Choroid plexus epithelial cell (primary cell): ENCODE measurements at regions not wholly inside any gene's neighbourhood (a gene's known extent, or its start where the extent isn't known, plus 50 kb on each side); places are given as distances from the start of the nearest gene placed in this dataset.

ENCODE experiments used
- DNase-seq: peaks from one replicate; pipeline ENCODE4 v3.0.0-alpha.2; 2010; ENCODE audit warnings: low read depth
- H3K4me3 ChIP-seq: 2 replicates; pipeline ENCODE4 v1.5.1; 2011; ENCODE audit warnings: low read depth, mild to moderate bottlenecking, control low read depth, low read length, moderate library complexity
- TF ChIP-seq, protein P1 (sequence below): conservative IDR thresholded peaks from 2 replicates; pipeline ENCODE4 v1.5.1; 2011; ENCODE audit warnings: low read depth, mild to moderate bottlenecking, control low read depth, inconsistent platforms, low read length, moderate library complexity

DNA sequence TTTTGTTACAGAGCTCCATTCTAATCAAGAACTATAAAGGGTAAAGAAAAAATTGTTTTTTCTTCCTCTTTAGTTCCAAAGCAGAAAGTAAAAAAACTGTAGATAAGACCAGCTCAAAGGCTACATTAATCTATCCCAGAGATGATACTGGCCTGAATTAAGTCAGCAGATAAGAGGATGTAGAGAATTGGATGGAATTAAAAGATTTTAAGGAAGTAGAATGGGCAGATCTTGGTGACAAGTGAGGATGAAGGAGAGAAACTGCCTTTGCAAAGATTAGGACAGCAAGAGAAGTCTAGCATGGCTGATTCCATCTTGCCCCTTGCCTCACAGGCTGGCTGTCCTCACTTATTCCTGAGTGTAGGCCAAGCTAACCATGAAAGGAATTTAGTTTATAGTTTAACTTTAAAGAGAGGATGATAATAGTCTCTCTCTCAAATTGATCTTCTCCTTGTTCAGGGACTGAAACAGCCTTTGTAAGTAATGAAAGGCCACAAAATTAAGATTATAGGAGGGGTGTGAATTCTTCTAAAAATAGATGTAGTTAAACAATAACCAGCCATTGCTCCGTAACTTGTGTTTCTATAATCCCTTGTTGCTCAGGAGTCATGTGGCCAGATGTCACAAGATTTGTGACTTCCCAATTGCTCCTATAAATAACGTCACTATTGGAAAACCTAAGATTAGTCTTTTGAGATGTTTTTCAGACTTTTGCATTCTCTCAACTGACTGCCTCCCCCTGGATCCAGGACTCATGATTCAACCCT lies 265.0 kb upstream of the USP24 start:
- no peak for DNase-seq
- H3K4me3 ChIP-seq = no peak overlapping the region
- TF ChIP-seq, protein P1, sequence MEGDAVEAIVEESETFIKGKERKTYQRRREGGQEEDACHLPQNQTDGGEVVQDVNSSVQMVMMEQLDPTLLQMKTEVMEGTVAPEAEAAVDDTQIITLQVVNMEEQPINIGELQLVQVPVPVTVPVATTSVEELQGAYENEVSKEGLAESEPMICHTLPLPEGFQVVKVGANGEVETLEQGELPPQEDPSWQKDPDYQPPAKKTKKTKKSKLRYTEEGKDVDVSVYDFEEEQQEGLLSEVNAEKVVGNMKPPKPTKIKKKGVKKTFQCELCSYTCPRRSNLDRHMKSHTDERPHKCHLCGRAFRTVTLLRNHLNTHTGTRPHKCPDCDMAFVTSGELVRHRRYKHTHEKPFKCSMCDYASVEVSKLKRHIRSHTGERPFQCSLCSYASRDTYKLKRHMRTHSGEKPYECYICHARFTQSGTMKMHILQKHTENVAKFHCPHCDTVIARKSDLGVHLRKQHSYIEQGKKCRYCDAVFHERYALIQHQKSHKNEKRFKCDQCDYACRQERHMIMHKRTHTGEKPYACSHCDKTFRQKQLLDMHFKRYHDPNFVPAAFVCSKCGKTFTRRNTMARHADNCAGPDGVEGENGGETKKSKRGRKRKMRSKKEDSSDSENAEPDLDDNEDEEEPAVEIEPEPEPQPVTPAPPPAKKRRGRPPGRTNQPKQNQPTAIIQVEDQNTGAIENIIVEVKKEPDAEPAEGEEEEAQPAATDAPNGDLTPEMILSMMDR = no peak

DNA sequence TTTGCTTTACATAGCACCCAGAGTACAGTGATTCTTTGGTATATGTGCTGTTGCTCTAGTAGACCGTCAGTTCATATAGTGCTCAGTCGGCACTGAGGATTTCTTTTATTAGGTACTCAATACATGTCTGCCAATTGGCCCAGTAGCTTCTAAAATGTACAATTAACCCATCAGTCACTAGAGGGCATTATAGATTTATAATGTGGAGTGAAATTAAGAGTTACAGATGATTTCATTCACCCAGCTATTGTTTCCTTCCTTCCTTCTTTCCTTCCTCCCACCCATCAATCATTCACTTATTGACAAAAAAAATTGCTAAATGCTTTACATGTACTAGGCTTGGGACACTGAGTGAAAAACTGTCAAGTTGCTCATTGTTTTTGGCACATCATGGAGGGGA lies 263.6 kb upstream of the USP24 start:
- DNase-seq = peak; percentile 64
- no peak overlapping the region for H3K4me3 ChIP-seq
- TF ChIP-seq, protein P1 = peak; percentile 44

DNA sequence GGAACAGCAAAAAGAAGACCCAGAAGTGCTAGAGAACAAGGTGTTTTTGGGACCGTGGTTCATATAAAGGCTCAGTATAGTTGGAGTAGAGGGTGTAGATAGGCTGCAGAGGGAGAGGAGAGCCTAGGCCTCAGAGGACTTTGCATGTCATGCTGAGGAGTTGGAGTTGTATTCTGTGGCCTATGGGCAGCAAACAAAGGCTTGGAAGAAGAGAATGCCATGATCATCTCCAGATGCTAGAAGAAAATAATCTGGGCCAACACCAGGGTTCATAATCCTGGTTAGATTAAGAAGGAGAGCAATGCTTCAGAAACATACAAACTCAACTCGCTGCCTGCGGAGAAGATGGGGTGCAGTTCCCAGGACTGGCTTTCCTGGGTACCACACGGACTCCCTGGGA lies 262.8 kb upstream of the USP24 start:
- no peak overlapping the region for H3K4me3 ChIP-seq
- TF ChIP-seq, protein P1 = no peak
- DNase-seq = no peak

DNA sequence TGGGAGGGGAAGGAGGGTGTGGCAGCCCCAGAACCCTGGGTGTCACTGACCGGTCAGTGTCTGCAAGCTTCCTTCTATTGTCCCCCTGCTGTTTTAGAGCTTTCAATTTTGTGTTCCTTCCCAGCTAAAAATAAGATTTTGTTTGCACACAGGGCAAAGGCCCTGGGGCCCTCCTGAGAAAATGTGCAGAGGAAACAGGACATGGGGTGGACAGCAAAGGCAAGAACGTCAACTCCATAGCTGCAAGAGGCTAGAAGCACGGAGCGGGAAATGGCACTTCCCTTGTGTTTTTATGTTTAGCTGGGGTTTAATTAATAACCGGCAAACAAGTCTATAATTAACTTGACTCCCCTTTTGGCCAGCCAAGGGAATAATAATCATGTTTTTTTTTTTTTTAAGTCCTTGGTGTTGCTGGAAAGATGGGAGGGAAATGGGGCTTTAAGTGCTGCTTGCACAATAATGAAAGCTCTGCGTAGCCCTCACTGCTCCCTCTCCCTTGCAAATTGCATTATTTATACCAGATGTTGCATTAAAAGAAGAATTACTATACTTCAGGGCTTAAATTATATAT lies 261.4 kb upstream of the USP24 start:
- H3K4me3 ChIP-seq = no peak overlapping the region
- TF ChIP-seq, protein P1 = no peak
- peak; percentile 13 for DNase-seq

DNA sequence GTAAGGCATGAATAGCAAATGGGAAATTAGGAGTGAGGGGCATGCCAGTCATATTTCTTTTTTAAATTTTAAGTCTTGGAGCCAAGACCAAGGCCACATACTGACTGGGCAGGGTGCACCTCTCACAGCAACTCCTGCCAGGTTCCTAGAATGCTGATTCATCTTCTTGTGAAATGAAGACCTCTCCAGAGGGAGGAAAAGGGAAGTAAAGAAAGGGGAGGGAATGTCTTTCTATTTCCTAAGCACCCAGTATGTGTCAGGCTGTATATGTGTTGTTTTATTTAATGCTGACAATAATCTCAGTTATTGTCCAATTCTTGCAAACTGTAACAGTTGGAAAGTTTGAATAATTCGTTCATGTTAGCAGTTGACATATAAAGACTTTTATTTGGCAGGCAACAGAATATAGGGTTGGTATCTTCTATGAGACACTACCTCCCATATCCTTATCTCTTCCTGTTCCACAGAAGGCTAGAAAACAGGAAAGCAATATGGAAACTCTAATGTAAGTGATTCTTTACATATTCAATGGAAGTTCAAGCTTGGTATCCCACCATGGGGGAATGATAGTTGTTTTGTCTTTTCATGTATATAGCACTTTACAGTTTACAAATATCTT lies 259.1 kb upstream of the USP24 start:
- no peak overlapping the region for H3K4me3 ChIP-seq
- DNase-seq = peak; percentile 36
- TF ChIP-seq, protein P1 = no peak

DNA sequence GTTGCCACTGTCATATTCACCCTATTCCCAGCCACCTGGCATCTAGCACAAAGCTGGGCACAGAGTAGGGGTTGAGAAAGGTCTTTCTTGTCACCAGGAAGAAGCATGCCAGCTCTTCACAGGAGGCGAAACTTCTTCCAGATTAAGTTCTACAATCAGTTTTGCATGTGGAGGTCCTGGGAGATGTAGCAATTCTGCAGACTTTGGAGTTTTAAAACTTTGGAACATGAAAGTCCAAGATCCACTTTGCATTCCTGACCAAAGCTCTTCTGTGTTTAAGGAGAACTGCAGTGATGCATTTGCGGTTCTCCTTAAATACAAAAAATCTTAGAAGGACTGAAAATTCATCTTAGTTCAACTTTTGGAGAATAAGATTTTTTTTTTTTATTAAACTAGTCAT lies 258.5 kb upstream of the USP24 start:
- no peak overlapping the region for H3K4me3 ChIP-seq
- no peak for DNase-seq
- TF ChIP-seq, protein P1 = no peak

DNA sequence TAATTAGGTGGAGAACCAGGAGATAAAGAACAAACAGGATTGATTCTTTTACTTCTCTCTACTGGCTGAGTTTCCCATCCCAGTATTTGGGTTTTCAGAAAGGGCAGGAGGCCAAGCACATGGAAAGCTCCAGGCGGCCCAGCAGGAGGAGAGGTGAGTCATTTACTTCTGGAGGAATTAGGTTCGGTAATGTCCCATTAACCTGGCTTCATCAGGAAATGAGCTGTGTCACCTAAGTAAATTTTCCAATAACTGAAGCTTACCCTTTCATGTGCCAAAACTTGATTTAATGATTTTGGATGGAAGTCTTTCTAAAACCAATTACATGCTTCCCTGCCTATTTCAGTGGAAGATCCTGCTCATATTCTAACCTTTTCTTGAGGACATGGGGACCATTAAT lies 257.6 kb upstream of the USP24 start:
- TF ChIP-seq, protein P1 = no peak
- peak; percentile 37 for DNase-seq
- H3K4me3 ChIP-seq = no peak overlapping the region
